ENCODE measurements at regions not wholly inside any gene's neighbourhood (a gene's known extent, or its start where the extent isn't known, plus 50 kb on each side); places are given as distances from the start of the nearest gene placed in this dataset.
"Not testable (repeated sequence)": the region's sequence is repeated elsewhere in the genome, so short reads cannot be mapped to it uniquely, and the experiment has no call there.

DNA sequence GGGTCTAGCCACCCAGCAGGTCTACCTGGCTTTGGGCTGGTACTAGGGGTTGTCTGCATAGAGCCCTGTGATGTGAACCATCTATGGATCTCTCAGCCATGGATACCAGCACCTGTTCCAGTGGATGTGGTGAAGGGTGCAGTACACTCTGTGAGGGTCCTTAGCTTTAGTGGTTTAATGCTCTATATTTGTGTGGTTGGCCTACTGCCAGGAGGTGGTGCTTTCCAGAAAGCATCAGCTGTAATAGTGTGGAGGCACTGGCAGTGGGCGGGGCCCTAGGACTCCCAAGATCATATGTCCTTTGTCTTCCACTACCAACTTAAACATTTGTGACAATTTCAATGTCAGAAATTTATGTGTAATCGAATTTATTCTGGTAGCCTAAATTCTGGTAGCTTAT lies 1065.1 kb downstream of the RPIA start:
- DNase-seq (ENCODE audit: low spot score): not testable (repeated sequence)

DNA sequence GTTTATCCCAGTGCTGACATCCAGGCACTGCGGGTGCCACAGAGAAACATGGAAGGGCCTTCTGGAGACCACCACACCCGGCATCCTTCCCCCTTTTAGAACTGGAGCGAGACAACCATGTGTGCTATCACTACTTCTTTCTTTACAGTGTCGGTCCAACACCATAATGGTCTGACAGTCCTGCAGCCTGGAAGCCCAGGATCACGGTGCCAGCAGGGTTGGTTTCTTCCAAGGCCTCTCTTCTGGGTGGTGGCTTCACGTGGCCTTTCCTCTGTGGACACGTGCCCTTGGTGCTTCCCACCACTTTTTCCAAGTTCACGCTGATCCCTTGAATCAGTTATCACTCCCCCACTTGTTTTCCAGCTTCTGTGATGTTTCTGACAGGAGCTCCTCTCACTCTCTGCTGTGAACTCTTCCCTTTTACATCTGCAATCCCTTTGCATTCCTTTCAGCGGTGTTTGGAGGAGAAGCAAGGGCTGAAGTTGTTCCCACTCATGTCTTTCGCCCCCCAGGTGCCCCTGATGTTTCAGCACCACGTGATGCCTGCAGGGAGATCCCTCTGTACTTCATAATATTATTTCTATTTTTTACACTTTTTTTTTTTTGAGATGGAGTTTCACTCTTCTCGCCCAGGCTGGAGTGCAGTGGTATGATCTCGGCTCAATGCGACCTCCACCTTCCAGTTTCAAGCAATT lies 1067.0 kb downstream of the RPIA start:
- peak; percentile 0 for DNase-seq (ENCODE audit: low spot score)

DNA sequence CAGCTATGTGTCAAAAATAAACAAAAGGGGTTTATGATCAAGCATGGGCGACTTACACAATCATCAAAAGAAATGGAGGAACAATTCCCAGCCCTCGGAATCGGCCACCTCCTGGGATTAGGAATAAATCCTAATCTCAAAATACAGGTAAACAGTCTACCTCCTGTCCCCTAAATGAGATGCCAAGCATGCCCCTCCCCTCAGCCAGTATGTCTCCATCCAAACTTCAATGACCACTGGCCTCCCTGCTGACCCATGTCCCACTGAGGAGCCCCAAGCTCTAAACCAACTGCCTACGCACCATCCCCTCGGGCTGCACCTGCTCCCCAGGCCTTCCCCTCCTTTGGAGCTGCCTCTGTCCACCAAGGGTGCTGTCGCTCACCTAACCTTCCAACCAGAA lies 1069.3 kb downstream of the RPIA start:
- peak; percentile 0 for DNase-seq (ENCODE audit: low spot score)

DNA sequence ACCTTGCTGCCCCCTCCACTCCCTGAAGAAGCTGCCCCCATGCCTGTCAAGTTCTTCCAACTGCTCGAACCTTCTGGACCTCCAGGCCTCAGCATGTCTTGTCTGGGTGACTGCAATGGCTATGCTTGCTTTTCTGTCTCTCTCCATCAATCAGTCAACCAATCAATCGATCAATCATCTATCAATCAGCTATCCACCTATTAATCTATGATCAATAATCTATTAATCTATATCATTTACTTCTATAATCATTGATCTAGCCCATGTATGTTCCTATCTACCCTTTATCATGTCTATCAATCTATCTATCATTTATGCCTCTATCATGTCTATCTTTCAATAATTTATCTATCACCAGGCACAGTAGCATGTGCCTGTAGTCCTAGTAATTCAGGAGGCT lies 1069.7 kb downstream of the RPIA start:
- not testable (repeated sequence) for DNase-seq (ENCODE audit: low spot score)

DNA sequence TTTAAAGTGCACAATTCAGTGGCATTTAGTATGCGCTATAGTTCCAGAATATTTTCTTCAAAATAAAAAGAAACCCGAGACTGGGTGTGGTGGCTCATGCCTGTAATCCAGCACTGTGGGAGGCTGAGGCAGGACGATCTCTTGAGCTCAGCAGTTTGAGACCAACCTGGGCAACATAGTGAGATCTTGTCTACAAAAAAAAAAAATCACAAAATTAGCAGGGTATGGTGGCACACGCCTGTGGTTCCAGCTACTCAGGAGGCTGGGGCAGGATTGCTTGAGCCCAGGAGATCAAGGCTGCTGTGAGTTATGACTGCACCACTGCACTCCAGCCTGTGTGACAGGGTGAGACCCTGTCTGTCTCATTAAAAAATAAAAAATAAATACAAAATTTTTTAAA lies 1070.4 kb downstream of the RPIA start:
- not testable (repeated sequence) for DNase-seq (ENCODE audit: low spot score)

DNA sequence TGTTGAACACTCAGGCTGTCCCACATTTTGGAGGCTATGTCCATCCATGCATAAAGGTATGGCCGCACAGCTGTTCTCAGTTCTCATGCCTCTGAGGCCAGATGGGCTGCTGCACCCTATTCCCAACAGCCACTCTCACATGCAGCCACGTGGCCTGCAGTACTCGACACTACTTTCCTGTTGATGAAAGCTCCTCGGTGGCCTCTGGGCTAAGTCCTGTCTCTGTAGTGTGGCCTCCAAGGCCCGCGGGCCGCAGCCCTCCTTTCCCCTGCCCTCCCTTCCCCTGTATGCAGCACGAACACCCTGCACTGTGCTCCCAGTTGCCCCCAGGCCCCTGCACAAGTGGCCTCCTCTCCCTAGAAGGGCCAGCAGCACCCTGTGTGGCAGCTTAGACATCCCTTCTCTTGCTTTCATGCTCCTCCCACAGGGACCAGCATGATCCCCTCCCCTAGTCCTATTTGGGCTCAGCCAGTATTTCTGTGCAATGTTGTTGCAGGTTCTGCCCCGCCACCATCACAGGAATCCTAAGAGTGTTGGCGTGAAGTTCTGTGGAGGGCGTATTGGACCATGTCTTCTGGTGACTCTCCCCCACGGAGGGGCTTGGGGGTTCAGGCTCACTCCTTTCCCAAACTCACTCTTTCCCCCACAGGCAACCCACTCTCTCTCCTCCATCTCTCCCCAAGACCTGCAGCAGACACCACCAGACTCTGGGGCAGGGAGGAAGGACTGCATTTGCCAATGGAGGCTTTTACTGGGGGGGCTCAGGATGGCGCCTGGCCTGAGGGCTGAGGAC lies 1071.2 kb downstream of the RPIA start:
- peak; percentile 2 for DNase-seq (ENCODE audit: low spot score)

DNA sequence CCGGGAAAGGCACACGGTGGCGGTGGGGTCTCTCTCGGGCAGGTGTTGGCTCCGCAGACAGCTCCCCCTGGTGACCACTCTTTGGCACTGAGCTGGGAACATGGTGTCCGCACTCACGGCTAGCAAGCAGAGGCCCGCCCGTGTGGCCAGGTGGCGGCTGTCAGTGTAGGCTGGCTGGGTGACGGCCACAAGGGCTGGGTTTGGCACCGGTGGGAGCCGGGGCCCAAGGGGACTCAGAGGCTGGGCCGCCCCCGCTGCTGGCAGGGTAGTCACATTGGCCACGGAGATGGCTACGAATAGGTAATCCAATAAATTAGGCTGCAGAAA lies 1071.7 kb downstream of the RPIA start:
- DNase-seq (ENCODE audit: low spot score): no peak

DNA sequence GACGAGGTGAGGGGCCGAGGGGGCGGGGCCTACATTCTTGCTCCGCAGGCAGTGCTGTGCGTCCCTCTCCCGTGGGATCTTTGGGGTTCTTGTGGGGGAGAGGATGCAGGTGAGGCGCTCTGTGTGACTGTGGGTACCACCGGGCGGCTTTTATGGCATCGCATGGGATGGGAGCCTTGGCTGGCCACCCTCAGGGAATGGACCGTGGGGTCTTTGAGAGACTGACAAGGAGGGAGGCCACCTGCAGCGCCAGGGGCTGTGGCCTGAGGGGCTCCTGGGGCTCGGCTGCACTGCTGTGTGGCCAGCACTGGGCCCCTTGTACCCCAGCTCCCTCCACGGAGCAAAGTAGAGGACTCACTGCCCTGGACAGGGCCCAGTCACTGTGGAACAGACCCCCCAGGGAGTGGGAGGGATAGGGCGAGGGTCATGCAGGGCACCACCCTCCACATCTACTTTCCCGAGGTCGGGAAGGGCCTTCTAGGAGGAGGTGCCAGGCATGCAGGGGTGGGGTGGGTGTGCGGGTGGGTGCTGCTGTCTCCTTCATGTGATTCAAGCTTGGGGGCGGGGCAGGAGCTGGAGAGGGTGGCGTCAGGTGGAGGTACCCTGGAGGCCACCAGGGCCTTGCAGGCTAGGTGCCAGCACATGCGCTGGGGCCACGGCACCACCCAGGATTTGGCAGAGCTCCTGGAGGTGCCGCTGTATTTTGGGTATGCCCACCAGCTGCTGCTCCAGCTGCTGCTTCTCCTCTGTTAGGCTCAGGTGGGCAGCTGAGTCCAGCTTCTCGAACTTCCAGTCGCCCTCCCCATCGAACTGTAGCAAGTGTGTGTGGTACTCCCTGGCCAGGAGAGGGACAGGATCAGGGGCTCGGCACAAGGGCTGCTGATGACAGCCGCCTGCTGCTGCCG lies 1072.4 kb downstream of the RPIA start:
- DNase-seq (ENCODE audit: low spot score): peak; percentile 8

DNA sequence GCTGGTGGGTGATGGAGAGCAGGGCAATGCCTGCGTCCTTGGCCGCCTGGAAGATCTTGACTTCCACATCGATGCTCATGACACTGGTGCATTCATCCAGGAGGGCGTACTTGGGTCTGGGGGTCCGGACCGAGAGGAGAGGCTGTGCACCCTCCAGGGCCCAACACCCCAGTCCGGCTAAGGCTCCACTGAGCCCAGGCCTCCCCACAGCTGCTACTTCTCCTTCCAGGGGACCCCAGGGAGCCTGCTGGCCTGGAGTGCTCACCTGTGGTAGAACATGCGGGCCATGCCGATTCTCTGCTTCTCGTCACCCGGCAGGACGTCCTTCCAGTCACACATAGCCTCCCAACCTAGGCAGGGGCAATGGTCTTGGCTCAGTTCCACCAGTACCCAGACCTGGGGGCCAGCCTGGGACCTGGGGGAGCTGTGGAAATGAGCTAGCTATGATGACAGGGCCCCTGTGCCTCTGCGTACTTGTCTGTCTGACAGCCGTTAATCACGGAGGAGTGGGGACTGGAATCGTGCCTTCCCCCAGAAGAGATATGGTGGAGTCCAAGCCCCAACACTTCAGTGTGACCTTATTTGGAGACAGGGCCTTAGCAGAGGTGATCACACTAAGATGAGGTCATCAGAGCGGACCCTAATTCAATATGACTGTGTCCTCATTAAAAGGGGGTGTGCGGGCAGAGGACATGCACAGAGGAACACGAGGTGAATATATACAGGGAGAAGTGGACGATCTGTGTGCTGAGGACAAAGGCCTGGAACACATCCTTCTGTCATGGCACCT lies 1073.3 kb downstream of the RPIA start:
- peak; percentile 7 for DNase-seq (ENCODE audit: low spot score)

DNA sequence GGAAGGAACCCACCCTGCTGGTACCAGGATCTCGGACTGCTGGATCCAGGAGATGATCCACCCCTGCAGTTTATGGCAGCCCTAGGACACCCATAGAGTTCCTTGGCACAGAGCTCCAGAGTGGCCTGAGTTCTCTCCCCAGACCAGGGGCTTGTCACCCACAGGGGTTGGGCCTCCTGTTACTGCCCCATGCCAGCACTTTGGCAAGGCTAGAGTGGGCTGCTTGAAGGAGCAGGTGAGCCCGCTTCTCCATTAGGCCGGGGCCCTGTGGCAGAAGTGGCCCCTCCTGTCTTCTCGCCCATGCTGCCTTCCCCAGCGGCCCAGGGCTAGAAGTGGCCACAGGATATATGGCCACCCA lies 1073.9 kb downstream of the RPIA start:
- peak; percentile 5 for DNase-seq (ENCODE audit: low spot score)

DNA sequence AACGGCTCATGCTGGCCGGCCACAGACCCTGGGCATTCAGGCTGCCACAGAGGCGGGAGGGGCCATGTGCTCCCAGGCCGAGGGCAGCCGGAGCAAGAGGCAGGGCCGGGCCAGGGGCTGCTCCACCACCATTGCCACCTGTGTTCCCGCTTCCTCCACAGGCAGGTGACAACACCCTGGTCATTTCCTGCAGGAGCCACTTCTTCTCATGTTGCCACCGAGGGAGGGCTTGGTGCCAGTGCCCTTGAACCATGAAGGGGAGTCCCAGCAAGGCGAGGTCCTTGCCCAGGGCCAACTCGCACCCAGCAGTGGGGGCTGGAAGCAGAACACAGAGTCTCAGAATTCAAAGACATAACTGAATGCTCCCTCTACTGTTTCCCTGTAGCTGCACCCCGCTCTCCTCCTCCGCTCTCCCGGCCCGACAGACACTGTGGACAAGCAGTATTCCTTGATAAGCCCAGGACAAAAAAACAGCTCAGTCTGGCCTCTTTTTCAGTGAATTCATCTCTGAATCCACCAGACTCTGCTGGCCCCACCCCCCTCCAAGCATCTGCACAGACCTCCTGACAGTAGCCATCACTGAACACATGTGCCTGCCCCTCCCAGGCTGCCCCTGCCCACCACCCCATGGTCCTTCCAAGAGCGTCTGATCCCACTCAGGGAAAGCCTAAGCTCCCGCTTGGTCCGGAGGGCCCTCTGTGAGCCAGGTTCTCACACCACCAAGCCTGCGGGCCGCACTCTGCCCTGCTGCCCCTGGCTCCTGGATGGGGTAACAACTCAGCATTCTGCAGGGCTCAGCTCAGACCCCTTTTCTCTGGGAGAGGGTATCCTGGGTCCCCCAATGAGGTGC lies 1074.9 kb downstream of the RPIA start:
- peak; percentile 3 for DNase-seq (ENCODE audit: low spot score)

DNA sequence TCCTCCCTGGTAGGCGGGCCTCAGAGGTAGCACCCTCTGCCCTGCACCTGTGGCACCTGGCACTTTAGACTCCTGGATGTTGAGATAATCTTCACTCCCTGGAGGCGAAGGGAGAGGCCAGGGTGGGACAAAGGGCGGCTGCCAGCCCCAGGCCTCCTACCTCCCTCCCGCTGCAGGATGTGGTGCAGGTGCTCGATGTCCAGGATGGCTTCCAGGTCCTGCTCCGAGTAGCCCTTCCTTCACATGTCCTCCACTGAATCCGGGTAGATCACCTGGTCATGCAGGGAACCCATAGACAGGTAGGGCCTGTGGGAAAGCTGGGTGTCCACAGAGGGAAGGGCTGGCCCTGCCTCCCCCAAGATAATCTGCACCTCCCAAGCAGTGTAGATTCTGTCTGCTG lies 1075.6 kb downstream of the RPIA start:
- DNase-seq (ENCODE audit: low spot score): peak; percentile 3

DNA sequence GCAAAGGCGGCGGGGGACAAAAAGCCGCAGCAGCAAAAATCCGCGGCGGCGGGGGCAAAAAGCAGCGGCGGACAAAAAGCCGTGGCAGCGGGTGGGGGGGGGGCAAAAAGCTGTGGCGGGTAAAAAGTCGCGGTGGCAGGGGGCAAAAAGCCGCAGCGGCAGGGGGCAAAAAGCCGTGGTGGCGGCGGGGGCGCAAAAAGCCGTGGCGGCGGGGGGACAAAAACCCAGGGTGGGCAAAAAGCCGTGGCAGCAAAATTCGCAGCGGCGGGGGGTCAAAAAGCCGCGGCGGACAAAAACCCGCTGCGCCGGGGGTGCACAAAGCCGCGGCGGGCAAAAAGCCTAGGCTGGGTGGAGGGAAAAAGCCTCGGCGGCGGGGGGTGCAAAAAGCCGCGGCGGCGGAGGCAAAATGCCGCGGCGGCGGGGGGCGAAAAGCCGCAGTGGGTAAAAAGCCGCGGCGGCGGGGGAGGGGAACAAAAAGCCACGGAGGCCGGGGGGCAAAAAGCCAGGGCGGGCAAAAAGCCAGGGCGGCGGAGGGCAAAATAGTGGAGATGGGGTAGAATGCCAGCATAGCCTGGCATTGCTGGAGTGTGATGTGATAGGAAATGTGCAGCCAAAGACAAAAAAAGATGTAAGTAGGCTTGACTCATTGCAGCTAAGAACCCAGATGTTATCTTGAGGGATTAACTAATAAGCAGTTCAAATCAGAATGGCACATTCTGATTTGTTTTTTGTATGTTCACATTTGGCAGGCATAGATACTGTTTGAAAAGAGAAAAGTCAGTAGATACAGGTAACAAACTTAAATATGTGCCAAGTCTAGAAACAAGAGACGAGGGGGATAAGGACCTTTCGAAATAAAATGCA lies 1076.3 kb downstream of the RPIA start:
- DNase-seq (ENCODE audit: low spot score): peak; percentile 1

DNA sequence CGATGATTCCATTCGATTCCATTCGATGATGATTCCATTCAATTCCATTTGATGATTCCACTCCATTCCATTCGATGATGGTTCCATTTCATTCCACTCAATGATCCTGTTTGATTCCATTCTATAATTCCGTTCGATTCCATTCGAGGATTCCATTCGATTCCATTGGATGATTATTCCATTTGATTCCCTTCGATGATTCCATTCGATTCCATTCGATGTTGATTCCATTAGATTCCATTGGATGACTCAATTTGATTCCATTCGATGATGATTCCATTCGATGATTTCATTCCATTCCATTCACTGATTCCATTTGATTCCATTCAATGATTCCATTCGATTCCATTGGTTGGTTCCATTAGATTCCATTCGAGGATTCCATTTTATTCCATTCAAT lies 1084.4 kb downstream of the RPIA start:
- no peak for DNase-seq (ENCODE audit: low spot score)

DNA sequence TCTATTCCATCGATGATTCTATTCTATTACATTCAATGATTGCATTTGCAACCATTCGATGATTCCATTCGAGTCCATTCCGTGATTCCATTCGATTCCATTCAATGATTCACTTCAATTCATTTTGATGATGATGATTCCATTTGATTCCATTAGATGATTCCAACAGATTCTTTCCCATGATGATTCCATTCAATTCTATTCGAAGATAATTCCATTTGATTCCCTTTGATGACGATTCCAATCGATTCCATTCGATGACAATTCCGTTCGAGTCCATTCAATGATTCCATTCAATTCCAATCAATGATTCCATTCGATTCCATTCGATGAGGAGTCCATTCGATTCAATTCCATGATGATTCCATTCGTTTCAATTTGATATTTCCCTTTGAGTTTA lies 1088.8 kb downstream of the RPIA start:
- no peak for DNase-seq (ENCODE audit: low spot score)

DNA sequence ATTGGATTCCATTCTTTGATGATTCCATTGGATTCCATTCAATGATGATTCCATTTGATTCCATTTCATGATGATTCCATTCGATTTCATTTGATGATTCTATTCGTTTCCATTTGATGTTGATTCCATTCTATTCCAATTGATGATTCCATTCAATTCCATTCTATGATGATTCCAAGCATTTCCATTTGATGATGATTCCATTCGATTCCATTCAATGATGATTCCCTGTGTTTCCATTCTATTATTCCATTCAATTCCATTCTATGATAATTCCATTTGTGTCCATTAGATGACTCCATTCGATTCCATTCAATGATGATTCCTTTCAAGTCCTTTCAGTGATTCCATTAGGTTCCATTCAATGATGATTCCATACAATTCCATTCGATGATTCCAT lies 1090.5 kb downstream of the RPIA start:
- no peak for DNase-seq (ENCODE audit: low spot score)

DNA sequence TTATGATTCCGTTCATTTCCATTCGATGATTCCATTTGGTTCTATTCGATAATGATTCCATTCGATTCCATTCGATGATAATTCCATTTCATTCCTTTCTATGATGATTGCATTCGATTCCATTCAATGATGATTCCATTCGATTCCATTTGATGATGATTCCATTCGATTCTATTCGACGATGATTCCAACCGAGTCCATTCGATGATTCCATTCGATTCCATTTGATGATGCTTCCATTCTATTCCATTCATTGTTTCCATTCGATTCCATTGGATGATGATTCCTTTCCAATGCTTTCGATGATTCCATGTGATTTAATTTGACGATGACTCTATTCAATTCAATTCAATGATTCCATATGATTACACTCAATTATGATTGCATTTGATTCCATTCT lies 1093.5 kb downstream of the RPIA start:
- DNase-seq (ENCODE audit: low spot score): no peak

DNA sequence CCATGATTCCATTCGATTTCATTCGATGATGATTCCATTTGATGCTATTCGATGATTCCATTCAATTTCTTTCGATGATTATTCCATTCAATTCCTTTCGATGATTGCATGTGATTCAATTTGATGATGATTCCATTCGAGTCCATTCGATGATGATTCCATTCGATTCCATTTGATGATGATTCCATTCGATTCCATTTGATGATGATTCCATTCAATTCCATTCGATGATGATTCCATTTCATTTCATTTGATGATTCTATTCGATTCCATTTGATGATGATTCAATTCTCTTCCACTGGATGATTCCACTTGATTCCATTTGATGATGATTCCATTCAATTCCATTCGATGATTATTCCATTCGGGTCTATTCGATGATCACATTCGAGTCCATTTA lies 1094.1 kb downstream of the RPIA start:
- DNase-seq (ENCODE audit: low spot score): not testable (repeated sequence)

DNA sequence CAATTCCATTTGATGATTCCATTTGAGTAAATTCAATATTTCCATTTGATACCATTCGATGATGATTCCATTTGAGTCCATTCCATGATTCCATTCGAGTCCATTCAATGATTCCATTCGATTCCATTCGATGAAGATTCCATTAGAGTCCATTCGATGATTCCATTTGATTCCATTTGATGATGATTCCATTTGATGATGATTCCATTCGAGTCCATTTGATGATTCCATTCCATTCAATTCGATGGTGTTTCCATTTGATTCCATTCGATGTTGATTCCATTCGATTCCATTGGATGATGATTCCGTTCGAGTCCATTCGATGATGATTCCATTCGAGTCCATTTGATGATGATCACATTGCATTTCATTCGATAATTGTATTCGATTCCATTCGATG lies 1095.2 kb downstream of the RPIA start:
- not testable (repeated sequence) for DNase-seq (ENCODE audit: low spot score)

DNA sequence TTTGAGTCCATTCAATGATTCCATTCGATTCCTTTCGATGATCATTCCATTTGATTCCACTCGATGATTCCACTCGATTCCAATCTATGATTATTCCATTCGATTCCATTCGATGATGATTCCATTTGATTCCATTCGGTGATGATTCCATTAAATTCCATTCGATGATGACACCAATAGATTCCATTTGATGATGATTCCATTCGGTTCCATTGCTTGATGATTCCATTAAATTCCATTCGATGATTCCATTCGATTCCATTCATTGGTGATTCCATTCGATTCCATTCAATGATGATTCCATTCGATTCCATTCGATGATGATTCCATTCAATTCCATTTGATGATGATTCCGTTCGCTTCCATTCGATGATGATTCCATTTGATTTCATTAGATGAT lies 1104.1 kb downstream of the RPIA start:
- DNase-seq (ENCODE audit: low spot score): not testable (repeated sequence)
